Renal pelvis (tissue), 1 donor: ENCODE measurements at regions not wholly inside any gene's neighbourhood (a gene's known extent, or its start where the extent isn't known, plus 50 kb on each side); places are given as distances from the start of the nearest gene placed in this dataset.
"Not testable (repeated sequence)": the region's sequence is repeated elsewhere in the genome, so short reads cannot be mapped to it uniquely, and the experiment has no call there.

Experiments
- DNase-seq: peaks from one replicate; pipeline ENCODE4 v3.0.0-alpha.2; 2013

DNA sequence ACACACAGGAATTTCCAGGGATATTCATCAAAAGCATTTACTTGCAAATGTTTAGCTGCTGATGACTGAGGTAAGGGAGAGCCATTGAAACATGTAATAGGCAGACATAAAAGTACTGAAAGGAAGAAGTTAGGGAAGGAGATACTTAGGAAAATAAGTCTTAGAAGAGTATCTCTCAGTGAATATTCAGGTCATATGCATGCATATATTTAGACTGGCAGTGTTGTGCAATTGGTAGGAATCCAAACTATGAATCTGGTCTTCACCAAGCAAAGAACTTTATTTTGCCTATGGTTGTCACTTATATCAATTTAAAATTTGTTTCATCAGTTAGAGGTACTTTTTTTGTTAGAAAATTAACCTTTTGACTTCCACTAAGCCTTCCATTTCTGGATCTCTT, 1490.7 kb downstream of the SUCLG1 start:
- no peak for DNase-seq

DNA sequence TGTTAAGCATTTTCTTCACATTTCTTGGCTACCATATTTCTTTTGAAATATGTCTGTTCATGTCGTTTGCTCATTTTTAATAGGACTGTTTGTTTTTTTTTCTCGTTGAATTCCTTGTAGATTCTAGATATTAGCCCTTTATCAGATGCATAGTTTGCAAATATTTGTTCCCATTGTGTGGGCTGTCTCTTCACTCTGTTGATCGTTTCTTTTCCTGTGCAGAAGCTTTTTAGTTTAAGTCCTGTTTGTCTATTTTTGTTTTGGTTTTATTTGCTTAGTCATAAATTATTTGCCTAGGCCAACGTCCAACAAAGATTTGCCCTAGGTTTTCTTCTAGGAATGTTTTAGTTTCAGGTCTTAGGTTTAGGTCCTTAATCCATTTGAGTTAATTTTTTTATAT, 1494.7 kb downstream of the SUCLG1 start:
- DNase-seq, result no peak

DNA sequence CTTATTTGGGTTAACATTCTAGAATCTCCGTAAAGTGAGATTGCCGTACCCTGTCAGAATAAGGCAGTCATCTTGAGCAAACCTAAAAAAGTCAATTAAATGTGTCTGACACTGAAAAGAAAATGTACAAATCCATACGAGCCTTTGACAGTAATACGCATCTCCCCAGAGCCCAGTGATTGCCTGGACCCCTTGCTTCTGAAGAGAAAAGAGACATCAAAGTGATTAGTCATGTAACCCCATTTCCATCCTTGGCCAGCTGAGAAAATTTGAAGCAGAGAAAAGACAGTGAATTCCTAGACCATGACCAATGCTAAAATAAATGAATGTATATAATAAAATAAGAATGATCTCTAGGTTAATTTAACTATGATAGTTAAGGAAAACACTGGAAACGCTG, 1499.4 kb downstream of the SUCLG1 start:
- no peak for DNase-seq

DNA sequence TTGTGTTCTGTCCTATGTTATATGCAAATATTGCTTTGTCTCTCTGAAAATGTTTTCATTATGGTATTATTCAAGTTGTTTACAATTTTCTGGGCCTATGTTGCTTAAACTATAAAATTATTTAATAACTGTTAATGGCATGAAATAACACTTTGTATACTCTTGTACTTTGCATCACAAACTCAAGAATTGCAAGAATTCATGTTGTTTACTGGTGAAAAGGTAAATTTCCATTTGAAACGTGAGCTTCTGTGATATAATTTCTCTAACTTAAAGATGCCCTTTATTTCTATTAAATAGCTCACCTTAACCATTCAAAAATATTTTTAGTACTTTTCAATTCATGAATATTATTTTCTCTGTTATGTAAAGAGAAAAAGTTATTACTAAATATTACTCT, 1504.2 kb downstream of the SUCLG1 start:
- no peak for DNase-seq

DNA sequence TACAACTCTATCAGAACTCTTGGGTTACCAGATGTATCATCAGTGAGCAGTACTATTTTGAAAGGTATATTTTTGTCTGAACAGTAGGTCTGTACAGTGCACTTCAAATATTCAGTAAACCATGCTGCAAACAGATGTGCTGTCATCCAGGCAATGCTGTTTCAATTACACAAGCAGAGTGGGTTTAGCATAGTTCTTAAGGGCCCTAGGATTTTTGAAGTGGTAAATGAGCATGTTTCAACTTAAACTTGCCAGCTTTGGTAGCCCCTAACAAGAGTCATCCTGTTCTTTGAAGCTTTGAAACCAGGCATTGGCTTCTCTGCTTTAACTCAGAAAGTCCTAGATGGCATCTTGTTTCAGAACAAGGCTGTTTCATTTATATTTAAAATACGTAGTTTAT, 1519.9 kb downstream of the SUCLG1 start:
- no peak for DNase-seq

DNA sequence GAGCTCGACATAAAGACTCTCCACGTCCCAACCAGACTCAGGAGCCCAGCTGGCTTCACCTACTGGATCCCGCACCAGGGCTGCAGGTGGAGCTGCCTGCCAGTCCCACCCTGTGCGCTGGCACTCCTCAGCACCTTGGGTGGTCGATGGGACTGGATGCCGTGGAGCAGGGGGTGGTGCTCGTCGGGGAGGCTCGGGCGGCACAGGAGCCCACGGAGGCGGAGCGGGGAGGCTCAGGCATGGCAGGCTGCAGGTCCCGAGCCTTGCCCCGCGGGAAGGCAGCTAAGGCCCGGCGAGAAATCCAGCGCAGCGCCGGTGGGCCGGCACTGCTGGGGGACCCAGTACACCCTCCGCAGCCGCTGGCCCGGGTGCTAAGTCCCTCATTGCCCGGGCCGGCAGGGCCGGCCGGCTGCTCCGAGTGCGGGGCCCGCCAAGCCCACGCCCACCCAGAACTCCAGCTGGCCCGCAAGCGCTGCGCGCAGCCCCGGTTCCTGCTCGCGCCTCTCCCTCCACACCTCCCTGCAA, 1520.7 kb downstream of the SUCLG1 start:
- not testable (repeated sequence) for DNase-seq

DNA sequence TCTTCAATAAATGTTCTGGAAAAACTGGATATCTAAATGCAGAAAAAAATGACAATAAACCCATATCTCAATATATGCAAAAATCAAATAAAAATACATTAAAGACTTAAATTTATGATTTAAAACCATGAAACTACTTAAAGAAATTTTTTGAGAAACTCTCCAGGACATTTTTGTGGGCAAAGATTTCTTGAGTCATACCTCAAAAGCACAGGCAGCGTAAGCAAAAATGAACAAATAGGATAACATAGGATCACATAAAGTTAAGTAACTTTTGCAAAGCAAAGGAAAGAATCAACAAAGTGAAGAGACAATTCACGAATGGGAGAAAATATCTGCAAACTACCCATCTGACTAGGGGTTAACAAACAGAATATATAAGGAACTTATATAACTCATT, 1545.5 kb downstream of the SUCLG1 start:
- DNase-seq, result no peak

DNA sequence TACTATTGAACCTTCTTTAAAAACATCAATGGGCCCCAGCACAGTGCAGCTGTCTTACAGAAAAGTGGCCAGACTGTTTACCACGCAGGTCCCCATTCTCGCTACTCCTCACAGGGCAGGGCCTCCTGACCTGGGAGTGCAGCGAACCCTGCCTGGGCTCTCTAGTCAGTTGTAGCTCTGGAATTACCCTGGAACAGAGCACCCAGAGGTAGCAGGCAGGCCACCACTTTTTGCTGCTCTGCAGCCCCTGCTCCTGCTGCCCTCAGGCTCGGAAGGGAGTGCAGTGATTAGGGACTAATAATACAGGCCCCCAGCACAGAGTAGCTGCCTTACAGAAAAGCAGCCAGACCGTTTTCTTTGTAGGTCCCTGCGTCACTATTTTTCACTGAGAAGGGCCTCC, 1563.0 kb downstream of the SUCLG1 start:
- DNase-seq, result no peak

DNA sequence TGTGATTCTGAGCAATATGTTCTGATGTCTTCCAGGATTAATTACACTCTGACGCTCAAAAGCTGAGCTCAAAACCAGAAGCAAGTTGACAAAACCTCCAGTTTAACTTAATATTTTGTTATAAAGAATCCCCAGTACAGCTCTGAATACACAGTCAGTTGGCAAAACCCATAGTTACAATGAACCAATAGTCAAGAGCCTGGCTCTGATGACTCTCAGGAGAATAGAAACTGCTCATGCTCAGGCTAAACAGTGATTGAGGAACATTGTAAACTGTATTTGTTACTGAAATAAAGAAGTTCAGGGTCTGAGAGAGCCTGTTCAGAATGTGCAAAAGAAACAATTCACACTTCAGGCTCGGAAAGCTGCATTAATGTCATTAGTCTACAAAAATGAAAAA, 1565.9 kb downstream of the SUCLG1 start:
- no peak for DNase-seq

DNA sequence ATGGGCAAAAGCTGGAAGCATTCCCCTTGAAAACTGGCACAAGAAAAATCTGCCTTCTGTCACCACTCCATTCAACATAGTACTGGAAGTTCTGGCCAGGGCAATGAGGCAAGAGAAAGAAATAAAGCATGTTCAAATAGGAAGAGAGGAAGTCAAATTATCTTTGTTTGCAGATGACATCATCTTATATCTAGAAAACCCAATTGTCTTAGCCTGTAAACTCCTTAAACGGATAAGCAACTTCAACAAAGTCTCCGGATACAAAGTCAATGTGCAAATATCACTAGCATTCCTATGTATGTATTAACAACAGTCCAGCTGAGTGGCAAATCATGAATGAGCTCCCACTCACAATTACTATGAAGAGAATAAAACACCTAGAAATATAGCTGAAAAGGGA, 1579.3 kb downstream of the SUCLG1 start:
- DNase-seq, result no peak

DNA sequence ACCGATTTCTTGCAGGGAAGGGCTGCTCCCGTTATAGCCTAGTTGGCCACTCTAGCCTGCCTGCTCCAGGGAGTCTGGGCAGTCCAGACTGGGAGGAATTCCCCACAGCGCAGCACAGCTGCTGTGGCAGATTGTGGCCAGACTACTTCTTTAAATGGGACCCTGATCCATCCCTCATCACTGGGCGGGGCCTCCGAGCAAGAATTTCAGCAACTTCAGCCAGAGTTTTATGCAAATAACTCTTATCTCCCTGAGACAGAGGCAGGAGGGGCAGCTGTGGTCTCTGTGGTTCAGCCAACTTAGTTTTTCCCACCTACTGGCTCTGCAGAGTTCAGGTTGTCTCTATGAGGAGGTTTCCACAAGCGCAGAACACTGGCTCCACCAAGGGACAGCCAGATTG, 1583.2 kb downstream of the SUCLG1 start:
- no peak for DNase-seq

DNA sequence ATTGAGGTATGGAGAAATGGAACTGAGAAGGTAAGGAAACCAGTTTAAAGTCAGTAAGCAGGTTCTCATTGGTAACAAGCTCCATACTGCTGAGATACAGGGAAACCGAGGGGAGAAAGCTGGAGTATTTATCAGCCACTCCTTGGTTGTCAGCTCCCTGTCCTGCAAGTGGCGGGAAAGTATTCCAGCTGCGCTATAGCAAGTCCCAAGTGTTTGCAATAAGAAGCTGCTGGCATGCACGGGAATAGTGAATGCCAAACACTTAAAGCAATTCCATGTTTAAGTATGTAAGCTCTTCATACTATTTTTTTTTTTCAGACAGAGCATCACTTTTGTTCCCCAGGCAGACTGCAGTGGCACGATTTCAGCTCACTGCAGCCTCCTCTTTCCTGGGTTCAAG, 1601.1 kb downstream of the SUCLG1 start:
- DNase-seq, result no peak

DNA sequence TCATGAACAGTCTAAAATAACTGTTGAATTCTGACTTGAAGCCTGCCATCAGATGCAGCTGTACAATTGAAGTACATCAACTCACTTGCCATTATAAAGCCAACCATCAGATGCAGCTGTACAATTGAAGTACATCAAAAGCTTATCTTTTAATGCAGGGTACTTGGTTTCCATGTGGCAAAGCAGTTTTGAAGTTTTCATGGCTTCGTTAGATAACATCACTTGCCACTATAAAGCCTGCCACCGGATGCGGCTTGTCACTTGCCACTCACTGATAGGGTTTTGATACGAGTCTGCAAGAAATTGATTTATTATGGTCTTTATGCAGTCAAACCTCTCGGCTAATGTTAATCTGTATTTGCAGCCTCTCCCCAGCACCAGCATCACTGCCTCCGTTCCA, 1605.8 kb downstream of the SUCLG1 start:
- DNase-seq, result no peak

DNA sequence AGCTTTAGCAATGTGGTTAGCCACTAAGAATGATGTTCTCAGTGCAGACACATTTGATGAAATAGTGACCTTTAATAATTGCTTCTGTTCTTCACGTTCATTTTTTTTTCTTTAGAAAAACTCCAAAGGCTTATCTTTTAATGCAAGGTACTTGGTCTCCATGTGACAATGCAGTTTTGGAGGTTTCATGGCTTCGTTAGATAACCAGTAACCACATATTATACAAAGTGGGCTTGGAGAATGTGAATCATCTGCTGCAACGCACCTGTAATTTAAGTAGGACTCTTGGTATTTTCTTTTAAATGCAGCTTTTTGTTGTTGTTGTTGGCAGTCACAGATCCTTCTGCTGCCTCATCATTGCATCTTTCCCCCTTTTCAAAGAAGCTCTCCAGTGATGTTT, 1606.3 kb downstream of the SUCLG1 start:
- DNase-seq, result no peak

DNA sequence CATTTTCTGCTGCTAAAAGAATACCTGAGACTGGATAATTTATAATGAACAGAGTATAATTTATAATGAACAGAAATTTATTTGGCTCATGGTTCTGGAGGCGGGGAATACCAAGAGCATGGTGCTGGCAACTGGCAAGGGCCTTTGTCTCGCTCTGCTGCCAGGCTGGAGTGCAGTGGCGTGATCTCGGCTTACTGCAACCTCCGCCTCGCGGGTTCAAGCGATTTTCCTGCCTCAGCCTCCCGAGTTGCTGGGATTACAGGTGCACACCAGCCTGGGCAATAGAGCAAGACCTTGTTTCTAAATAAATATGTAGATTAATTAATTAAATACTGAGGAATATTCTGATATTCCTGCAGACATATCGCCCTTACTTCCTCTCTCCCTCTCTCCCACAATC, 1610.8 kb downstream of the SUCLG1 start:
- no peak for DNase-seq

DNA sequence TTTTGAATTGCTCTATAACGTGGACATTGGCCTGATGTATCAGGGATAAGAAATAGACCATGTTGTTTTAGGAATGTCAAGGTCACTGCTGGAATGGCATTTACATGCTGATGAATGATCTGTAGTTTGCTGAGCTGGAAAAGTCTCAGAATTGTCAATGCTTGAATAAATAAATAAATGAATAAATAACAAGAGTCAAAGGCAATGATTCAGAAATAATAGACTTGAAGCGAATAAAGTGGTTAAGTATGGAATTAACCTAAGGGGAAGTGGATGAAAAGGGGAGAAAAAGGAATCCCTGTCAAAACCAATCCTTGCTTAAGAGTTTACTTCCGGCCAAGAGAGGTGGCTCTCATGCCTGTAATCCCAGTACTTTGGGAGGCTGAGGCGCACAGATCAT, 1620.0 kb downstream of the SUCLG1 start:
- no peak for DNase-seq

DNA sequence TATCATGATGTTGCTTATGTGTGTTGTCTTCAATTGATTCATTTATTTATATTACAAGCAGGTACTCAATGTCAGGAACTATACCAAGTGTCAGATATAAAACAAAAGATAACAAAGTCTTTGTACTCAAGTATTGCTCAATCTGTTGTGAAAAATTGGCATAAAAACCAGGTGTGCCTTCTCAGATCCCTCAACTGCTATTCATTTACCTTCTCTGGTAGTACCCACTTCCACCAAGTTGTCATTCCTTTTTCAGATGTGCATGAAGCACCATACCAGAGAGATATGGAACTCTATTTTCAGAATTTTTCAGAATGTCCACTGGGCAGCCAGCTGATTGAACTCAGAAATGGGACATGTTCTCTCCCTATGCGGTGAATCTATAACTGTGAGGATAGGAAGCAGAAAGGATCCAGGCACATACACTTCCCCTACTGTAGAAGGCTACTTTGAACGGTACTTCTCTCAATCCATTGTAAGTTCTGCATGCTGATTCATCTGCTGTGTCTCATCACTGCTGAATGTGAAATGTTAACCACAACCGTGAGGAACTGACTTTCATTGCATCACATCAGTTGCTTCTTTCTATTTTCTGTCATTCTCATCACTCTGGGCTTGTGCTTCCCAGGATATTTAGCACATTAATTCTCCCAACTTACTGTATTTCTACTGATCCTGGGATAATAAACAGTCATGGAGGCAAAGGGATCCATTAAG, 1621.3 kb downstream of the SUCLG1 start:
- DNase-seq, result no peak

DNA sequence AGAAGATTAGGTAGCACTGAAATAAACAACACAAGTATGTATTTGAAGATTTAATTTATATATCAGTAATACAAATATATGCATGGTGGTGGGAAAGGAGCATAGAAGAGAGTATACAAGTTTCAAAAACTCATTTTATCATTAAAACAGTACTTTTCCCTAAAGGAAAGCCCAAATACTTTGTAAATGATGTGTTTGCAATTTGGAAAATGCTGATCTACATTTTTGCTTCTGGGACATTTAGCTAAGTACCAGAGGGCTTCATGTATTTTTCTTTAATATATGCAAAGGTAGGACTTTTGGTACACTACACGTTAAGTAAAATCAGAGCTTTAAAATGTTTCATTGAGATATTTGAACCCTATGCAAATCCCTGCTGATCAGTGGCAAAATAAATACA, 1624.2 kb downstream of the SUCLG1 start:
- no peak for DNase-seq

DNA sequence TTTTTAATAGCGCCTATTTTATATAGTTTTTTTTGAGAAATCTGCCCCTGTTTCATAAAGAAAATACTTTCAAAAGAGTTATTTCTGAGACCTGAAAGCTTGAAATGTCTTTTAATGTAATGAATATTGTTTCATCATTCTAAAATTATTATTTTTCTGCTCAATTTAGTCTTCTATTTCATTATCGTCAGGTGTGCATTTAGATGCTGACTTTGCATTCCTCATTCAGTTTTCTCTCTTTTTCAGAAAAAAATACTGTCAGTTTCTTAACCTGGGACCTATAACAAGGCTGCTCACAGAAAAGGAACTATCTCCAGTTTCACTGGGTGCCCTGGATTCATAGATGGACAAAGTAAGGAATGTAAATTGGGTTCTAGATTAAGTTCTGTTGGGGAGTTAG, 1631.7 kb downstream of the SUCLG1 start:
- no peak for DNase-seq

DNA sequence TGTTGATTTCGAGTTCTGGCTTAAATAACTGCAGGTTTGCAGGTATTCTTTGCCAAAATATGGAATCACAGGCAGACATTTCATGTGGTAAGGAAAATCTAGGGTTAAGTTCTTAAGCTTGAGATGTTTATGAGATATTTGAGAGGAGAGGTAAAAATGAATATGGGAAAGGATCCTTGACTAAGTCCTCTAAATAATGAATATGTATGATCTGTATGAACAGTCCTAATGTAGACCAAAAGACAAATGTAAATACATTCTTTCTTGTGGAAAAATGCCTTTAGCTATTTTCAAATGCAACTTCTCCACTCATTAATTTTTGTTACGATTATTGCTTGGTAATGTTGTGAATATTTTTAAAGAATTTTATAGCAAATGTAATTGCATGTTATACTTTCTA, 1632.6 kb downstream of the SUCLG1 start:
- DNase-seq, result no peak

DNA sequence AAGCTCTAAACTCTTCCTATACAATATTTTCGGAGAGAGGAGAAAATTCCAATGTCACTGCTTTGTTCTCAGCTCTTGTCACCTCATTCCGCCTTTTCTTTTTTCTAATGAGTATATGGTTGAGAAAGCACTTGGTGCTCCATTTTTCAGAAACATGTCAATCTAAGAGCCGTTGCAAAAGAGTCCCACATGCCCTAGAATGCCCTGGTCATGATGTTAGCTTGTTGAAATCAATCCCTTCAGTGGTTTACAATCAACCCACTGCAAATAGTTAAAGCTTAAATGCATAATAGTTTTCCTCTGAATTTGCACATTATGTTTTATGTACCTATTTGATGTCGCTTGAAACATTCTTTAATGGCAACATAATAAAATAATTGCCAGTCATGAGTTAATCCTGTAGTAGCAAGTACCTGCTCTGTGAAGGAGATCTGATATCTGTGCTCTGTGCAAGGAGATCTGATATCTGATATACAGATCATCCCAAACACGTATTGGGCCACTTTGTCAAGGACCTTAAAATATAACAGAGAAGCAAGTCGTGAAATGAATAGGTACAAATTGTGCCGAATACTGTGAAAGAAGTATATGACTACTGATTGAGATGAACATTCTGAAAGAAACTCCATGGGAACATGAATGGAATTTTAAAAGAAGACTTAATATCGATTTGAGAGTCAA, 1633.5 kb downstream of the SUCLG1 start:
- no peak for DNase-seq

DNA sequence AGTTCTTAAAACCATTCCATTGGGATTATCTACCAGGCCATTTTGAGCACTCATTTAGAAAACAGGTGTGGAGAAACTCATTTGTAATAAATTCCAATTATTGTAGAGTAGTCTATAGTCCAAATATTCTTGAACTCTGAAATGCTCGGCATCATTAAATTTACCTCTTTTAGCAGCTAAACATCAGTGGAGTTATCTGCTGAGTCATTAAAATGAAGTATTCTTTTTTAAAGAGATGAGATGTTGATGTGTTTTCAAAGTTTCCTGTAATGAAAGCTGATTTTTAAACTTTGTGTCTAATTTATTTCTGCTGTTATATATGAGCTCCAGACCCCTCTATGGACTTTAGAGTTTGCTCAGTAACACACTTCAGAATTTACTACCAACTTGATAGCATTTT, 1635.2 kb downstream of the SUCLG1 start:
- DNase-seq, result no peak

DNA sequence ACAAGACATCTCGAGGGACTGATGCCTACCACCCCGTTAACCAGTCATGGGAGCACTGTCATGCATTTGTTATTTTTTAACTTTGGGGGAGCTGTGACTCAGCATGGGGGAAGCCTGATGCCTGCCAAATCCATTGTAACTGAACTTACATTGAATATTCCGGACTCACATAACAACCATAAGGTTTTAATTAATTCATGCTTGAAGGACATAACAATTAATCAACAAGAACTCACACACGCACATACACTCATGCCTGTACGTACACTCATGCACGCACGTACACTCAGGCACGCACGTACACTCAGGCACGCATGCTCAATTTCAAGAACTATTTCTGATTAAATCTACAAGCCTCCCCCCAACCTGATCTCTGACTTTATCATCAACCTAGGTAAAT, 1639.1 kb downstream of the SUCLG1 start:
- no peak for DNase-seq

DNA sequence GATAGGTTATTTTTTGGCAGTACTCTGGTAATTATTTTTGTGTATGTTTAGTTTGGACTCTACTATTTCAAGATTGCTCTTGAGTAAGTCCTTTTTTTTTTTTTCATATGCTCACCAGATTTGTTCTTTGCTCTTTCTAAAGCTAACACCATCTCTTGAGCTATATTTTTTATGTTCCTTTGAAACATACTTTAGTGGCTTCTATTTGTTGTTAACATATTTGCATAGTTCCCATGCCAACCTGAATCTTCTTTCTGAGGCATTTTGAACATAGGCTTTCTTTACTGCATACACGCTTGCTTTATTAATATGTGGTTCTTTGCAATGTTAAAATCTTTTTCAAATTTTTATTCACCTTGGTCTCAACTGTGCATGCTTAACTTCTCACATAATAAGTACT, 1644.9 kb downstream of the SUCLG1 start:
- DNase-seq, result no peak
